ENCODE measurements at regions not wholly inside any gene's neighbourhood (a gene's known extent, or its start where the extent isn't known, plus 50 kb on each side); places are given as distances from the start of the nearest gene placed in this dataset.

DNA sequence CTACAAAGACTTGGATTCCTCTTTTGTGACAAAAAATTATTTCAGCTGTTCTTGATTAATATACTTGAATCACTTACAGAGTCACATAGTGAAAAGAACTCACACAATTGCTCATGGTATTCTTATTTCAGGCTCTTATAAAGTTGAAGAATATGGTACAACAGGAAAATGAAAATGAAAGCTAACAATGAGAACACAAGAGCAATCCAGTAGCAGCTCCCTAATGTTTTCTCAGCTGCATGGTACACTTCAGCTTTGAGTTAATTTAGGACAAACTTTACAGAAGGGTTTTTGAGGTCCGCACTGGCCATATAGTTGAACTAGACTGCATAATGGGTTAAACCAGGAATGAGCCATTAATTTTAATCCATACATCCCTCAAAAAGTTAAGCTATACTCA is 1261.8 kb downstream of the SLITRK5 start:
- TF ChIP-seq RAD21 (IDR thresholded peaks at IDR 0.05; ENCODE audit: low read length) = no peak
- no peak for TF ChIP-seq RFX5 (IDR thresholded peaks at IDR 0.05; ENCODE audit: low read depth, low read length)

Data from IMR-90 (cell line).